ENCODE measurements at regions not wholly inside any gene's neighbourhood (a gene's known extent, or its start where the extent isn't known, plus 50 kb on each side); places are given as distances from the start of the nearest gene placed in this dataset.

- TF ChIP-seq BRCA1 (CRISPR knock-in tag; IDR thresholded peaks at IDR 0.05) (no peak), SIN3B (IDR thresholded peaks at IDR 0.05; ENCODE audit: low read length) (no peak)
These were observed 307.1 kb downstream of the MTERF1 start for GRCh38 chr7:91573405-91573804.

Data from HepG2 (cell line).